Thyroid gland (tissue), 4 donors: ENCODE measurements at regions not wholly inside any gene's neighbourhood (a gene's known extent, or its start where the extent isn't known, plus 50 kb on each side); places are given as distances from the start of the nearest gene placed in this dataset.
"Not testable (repeated sequence)": the region's sequence is repeated elsewhere in the genome, so short reads cannot be mapped to it uniquely, and the experiment has no call there.

ENCODE experiments used
- DNase-seq, 2 donors: peaks; one replicate each; pipeline ENCODE4 v3.0.0-alpha.2; 2019
- H3K27ac ChIP-seq, 3 donors: fragments of 200-600 bp; sonication (generic); 1 replicate in 2 of 3; 2 replicates in 1 of 3; pipeline ENCODE4 v1.5.1; 2016 to 2019; ENCODE audit warnings: mild to moderate bottlenecking in 1 of 3, moderate library complexity in 1 of 3
- H3K27me3 ChIP-seq: fragments of 200-600 bp; sonication (generic); one replicate; pipeline ENCODE4 v1.5.1; 2019
- H3K36me3 ChIP-seq, 2 donors: fragments of 200-600 bp; sonication (generic); one replicate each; pipeline ENCODE4 v1.5.1; 2016 to 2019
- H3K4me1 ChIP-seq, 2 donors: fragments of 200-600 bp; sonication (generic); one replicate each; pipeline ENCODE4 v1.5.1; 2017 to 2019
- H3K4me3 ChIP-seq, 3 donors: fragments of 200-600 bp; sonication (generic); replicated peaks in 1 of 3; 1 replicate in 2 of 3; 2 replicates in 1 of 3; pipeline ENCODE4 v1.5.1; 2016; ENCODE audit warnings: mild to moderate bottlenecking in 1 of 3
- H3K9me3 ChIP-seq: fragments of 200-600 bp; sonication (generic); one replicate; pipeline ENCODE4 v1.5.1; 2017
- CTCF ChIP-seq, 6 experiments: fragments of 200-600 bp in 3 of 6; fragments of 450-650 bp in 3 of 6; sonication (generic) in 3 of 6; IDR thresholded peaks; one replicate each; pipeline ENCODE4 v1.5.1; 2016 to 2019; ENCODE audit warnings: antibody characterized with exemption in 6 of 6, mild to moderate bottlenecking in 2 of 6, inconsistent platforms in 1 of 6, moderate library complexity in 1 of 6
- POLR2A ChIP-seq, 2 donors: fragments of 450-650 bp; IDR thresholded peaks; one replicate each; pipeline ENCODE4 v1.6.1; 2017; ENCODE audit warnings: antibody characterized with exemption in 2 of 2, mild to moderate bottlenecking in 2 of 2, moderate library complexity in 1 of 2
- WGBS, 2 donors: methylation state at CpG; one replicate each; pipeline ENCODE4 v1.1.5; 2017; 5-methylcytosine and 5-hydroxymethylcytosine counted together
- intact Hi-C: fragments of 100-400 bp; cut with DNase I; formaldehyde crosslinking; loops from one replicate; pipeline ENCODE4 v1.15.1; 2023

GRCh38 chr4:151489462-151490203, 80.7 kb downstream of the FHIP1A start:
- 68 to 80% methylated on average over 9 of the region's 9 CpGs for WGBS, 2 donors
- H3K27me3 ChIP-seq, result no peaks in the 10 kb centered on the region

GRCh38 chr4:151495612-151496011, 86.6 kb downstream of the FHIP1A start:
- H3K9me3 ChIP-seq, intact Hi-C loops, H3K27me3 ChIP-seq, H3K27ac ChIP-seq, H3K4me3 ChIP-seq, H3K36me3 ChIP-seq, H3K4me1 ChIP-seq: not testable (repeated sequence)
- DNase-seq, result peak in 1 of 2 donors; percentile 2
- 82 to 83% methylated on average over 3 of the region's 3 CpGs for WGBS, 2 donors

More at GRCh38 chr4:151489462-151490203, 80.7 kb downstream of the FHIP1A start:
- Histone ChIP-seq H3K4me1 (peaks cover 6 to 15% of the 10 kb centered on the region in 2 donors), H3K36me3 (no peaks in the 10 kb centered on the region), H3K9me3 (no peaks in the 10 kb centered on the region), H3K4me3 (no peak overlapping the region), H3K27ac (peak overlapping the region in 2 of 3 donors; percentile 60 to 64)
- intact Hi-C loops, result no loop called here
- TF ChIP-seq CTCF (IDR thresholded peaks at IDR 0.05), result no peak
- DNase-seq, result peak; percentile 74 to 76

- intact Hi-C loops, H3K4me1 ChIP-seq, H3K27ac ChIP-seq, DNase-seq, H3K4me3 ChIP-seq, H3K27me3 ChIP-seq, H3K9me3 ChIP-seq, H3K36me3 ChIP-seq: not testable (repeated sequence)
- WGBS, 2 donors, result 92 to 98% methylated on average over 11 of the region's 11 CpGs
Measured at GRCh38 chr4:151511548-151511947, 102.6 kb downstream of the FHIP1A start.

- Histone ChIP-seq H3K4me1 (peaks cover 11 to 18% of the 10 kb centered on the region in 2 donors), H3K36me3 (no peaks in the 10 kb centered on the region), H3K27me3 (no peaks in the 10 kb centered on the region), H3K4me3 (no peak overlapping the region), H3K27ac (no peak overlapping the region), H3K9me3 (no peaks in the 10 kb centered on the region)
- intact Hi-C loops, result no loop called here
- no peak for DNase-seq
- TF ChIP-seq CTCF (IDR thresholded peaks at IDR 0.05) (no peak), POLR2A (IDR thresholded peaks at IDR 0.05) (no peak)
Measured at GRCh38 chr4:151517896-151518295, 108.9 kb downstream of the FHIP1A start.

GRCh38 chr4:151518359-151518758, 109.4 kb downstream of the FHIP1A start:
- H3K9me3 ChIP-seq, result no peaks in the 10 kb centered on the region
- 70 to 77% methylated on average over 3 of the region's 3 CpGs for WGBS, 2 donors
- intact Hi-C loops, result no loop called here
- no peak for DNase-seq
- no peak for TF ChIP-seq CTCF (IDR thresholded peaks at IDR 0.05)
- no peak for TF ChIP-seq POLR2A (IDR thresholded peaks at IDR 0.05)
- peaks cover 16 to 20% of the 10 kb centered on the region in 2 donors for H3K4me1 ChIP-seq
- H3K4me3 ChIP-seq, result no peak overlapping the region
- no peaks in the 10 kb centered on the region for H3K36me3 ChIP-seq
- no peak overlapping the region for H3K27ac ChIP-seq
- no peaks in the 10 kb centered on the region for H3K27me3 ChIP-seq

- 83 to 84% methylated on average over 2 of the region's 2 CpGs for WGBS, 2 donors
- Histone ChIP-seq H3K27me3 (no peaks in the 10 kb centered on the region), H3K4me1 (peaks cover 16 to 24% of the 10 kb centered on the region in 2 donors), H3K9me3 (no peaks in the 10 kb centered on the region), H3K4me3 (no peak overlapping the region), H3K36me3 (no peaks in the 10 kb centered on the region), H3K27ac (no peak overlapping the region)
- no peak for DNase-seq
- TF ChIP-seq CTCF (IDR thresholded peaks at IDR 0.05), result no peak
- intact Hi-C loops, result no loop called here
Measured at GRCh38 chr4:151519728-151520415, 110.9 kb downstream of the FHIP1A start.
